Fibroblast of the aortic adventitia (primary cell): ENCODE measurements at regions not wholly inside any gene's neighbourhood (a gene's known extent, or its start where the extent isn't known, plus 50 kb on each side); places are given as distances from the start of the nearest gene placed in this dataset.
A peak's percentile ranks its signal among the peaks of the same experiment; 100 is the strongest.

Experiments used
- DNase-seq: peaks from one replicate; pipeline ENCODE4 v3.0.0-alpha.2; 2010; ENCODE audit warnings: low read depth
- H3K4me3 ChIP-seq: 2 replicates; pipeline ENCODE4 v1.5.1; 2011; ENCODE audit warnings: low read depth, mild to moderate bottlenecking, control low read depth, low read length, moderate library complexity
- CTCF ChIP-seq: IDR thresholded peaks from 2 replicates; pipeline ENCODE4 v1.5.1; 2011; ENCODE audit warnings: mild to moderate bottlenecking, low read length, control low read depth, inconsistent platforms; ENCODE audit not compliant: insufficient read depth

- no peak for TF ChIP-seq CTCF
- H3K4me3 ChIP-seq, result no peak overlapping the region
- DNase-seq, result no peak
These were observed 118.0 kb upstream of the BRINP1 start for GRCh38 chr9:119487118-119487827.

GRCh38 chr9:119483153-119483552 is 113.9 kb upstream of the BRINP1 start:
- no peak for DNase-seq
- TF ChIP-seq CTCF, result no peak
- no peak overlapping the region for H3K4me3 ChIP-seq

- no peak for TF ChIP-seq CTCF
- no peak overlapping the region for H3K4me3 ChIP-seq
- no peak for DNase-seq
These were observed 108.0 kb upstream of the BRINP1 start for GRCh38 chr9:119477197-119477596.

GRCh38 chr9:119458068-119458467 is 88.8 kb upstream of the BRINP1 start:
- no peak for TF ChIP-seq CTCF
- DNase-seq, result no peak
- no peak overlapping the region for H3K4me3 ChIP-seq

GRCh38 chr9:119453980-119454379 is 84.7 kb upstream of the BRINP1 start:
- DNase-seq, result peak; percentile 10
- no peak overlapping the region for H3K4me3 ChIP-seq
- TF ChIP-seq CTCF, result no peak

- no peak overlapping the region for H3K4me3 ChIP-seq
- TF ChIP-seq CTCF, result no peak
- peak; percentile 45 for DNase-seq
These were observed 84.3 kb upstream of the BRINP1 start for GRCh38 chr9:119453490-119453911.

GRCh38 chr9:119451426-119451825 is 82.2 kb upstream of the BRINP1 start:
- no peak for TF ChIP-seq CTCF
- DNase-seq, result no peak
- no peak overlapping the region for H3K4me3 ChIP-seq
